ENCODE measurements at regions not wholly inside any gene's neighbourhood (a gene's known extent, or its start where the extent isn't known, plus 50 kb on each side); places are given as distances from the start of the nearest gene placed in this dataset.

GRCh38 chr1:198919667-198920398 lies 281.0 kb downstream of the PTPRC start:
- H3K4me3 ChIP-seq (ENCODE audit: low read depth, low read length): no peak overlapping the region
- in situ Hi-C loops (cut with HindIII; ENCODE audit: low sequenced_read_pairs): no loop called here
- no peak for TF ChIP-seq CTCF (IDR thresholded peaks at IDR 0.05; ENCODE audit: low read depth, low read length, missing control alignments)
- no peak for DNase-seq (ENCODE audit: low read depth)

- H3K4me3 ChIP-seq (ENCODE audit: low read depth, low read length): no peak overlapping the region
- no peak for DNase-seq (ENCODE audit: low read depth)
- no peak for TF ChIP-seq CTCF (IDR thresholded peaks at IDR 0.05; ENCODE audit: low read depth, low read length, missing control alignments)
- in situ Hi-C loops (cut with HindIII; ENCODE audit: low sequenced_read_pairs): no loop called here
Measured at GRCh38 chr1:198922638-198923430, 284.0 kb downstream of the PTPRC start.

GRCh38 chr1:198923993-198924392 lies 285.2 kb downstream of the PTPRC start:
- no peak for TF ChIP-seq CTCF (IDR thresholded peaks at IDR 0.05; ENCODE audit: low read depth, low read length, missing control alignments)
- no peak for DNase-seq (ENCODE audit: low read depth)
- H3K4me3 ChIP-seq (ENCODE audit: low read depth, low read length): no peak overlapping the region
- in situ Hi-C loops (cut with HindIII; ENCODE audit: low sequenced_read_pairs): no loop called here

- no peak overlapping the region for H3K4me3 ChIP-seq (ENCODE audit: low read depth, low read length)
- no peak for TF ChIP-seq CTCF (IDR thresholded peaks at IDR 0.05; ENCODE audit: low read depth, low read length, missing control alignments)
- in situ Hi-C loops (cut with HindIII; ENCODE audit: low sequenced_read_pairs): no loop called here
- no peak for DNase-seq (ENCODE audit: low read depth)
Measured at GRCh38 chr1:198925567-198925966, 286.7 kb downstream of the PTPRC start.

- no peak for DNase-seq (ENCODE audit: low read depth)
- no peak overlapping the region for H3K4me3 ChIP-seq (ENCODE audit: low read depth, low read length)
- no peak for TF ChIP-seq CTCF (IDR thresholded peaks at IDR 0.05; ENCODE audit: low read depth, low read length, missing control alignments)
- in situ Hi-C loops (cut with HindIII; ENCODE audit: low sequenced_read_pairs): no loop called here
Measured at GRCh38 chr1:198927129-198927528, 288.3 kb downstream of the PTPRC start.

- DNase-seq (ENCODE audit: low read depth): no peak
- in situ Hi-C loops (cut with HindIII; ENCODE audit: low sequenced_read_pairs): no loop called here
- no peak overlapping the region for H3K4me3 ChIP-seq (ENCODE audit: low read depth, low read length)
- no peak for TF ChIP-seq CTCF (IDR thresholded peaks at IDR 0.05; ENCODE audit: low read depth, low read length, missing control alignments)
Measured at GRCh38 chr1:198929111-198929604, 290.3 kb downstream of the PTPRC start.
